H1 (cell line): ENCODE measurements at regions not wholly inside any gene's neighbourhood (a gene's known extent, or its start where the extent isn't known, plus 50 kb on each side); places are given as distances from the start of the nearest gene placed in this dataset.

ENCODE experiments used
- CTCF ChIA-PET: fragments of 300-600 bp; sonication (Branson Sonifier 250); formaldehyde crosslinking; loops from one replicate; lab custom pipeline; 2021; ENCODE audit not compliant: partially characterized antibody; lab: Charles Lee
- POLR2A ChIA-PET: fragments of 300-600 bp; sonication (Branson Sonifier 250); formaldehyde crosslinking; loops from one replicate; lab custom pipeline; 2021; ENCODE audit warnings: inconsistent platforms; ENCODE audit not compliant: partially characterized antibody; lab: Charles Lee
- DNase-seq, 2 experiments: peaks; one replicate each; pipeline versions ENCODE4 v3.0.0 to v3.0.0-alpha.2; 2010 to 2022; ENCODE audit warnings: low spot score in 2 of 2, low read depth in 1 of 2, mixed read lengths in 1 of 2
- FAIRE-seq: peaks from 2 replicates; lab custom pipeline; 2011; peaks lifted over from hg19 to GRCh38; lab: Jason Lieb, UNC
- H2AFZ ChIP-seq: 2 replicates; pipeline ENCODE4 v1.8.1; 2012; ENCODE audit warnings: low read length, inconsistent platforms
- H2AK5ac ChIP-seq: 2 replicates; pipeline ENCODE4 v1.6.1; 2013; ENCODE audit warnings: low read depth, low read length
- H2BK120ac ChIP-seq: replicated peaks from 2 replicates; pipeline ENCODE3; 2013; ENCODE audit warnings: low read depth, low read length, inconsistent platforms
- H2BK12ac ChIP-seq: 2 replicates; pipeline ENCODE4 v1.6.1; 2013; ENCODE audit warnings: low read depth, low read length
- H2BK15ac ChIP-seq: 2 replicates; pipeline ENCODE4 v1.6.1; 2013; ENCODE audit warnings: low read length
- H2BK20ac ChIP-seq: 2 replicates; pipeline ENCODE4 v1.6.1; 2013; ENCODE audit warnings: low read length
- H2BK5ac ChIP-seq: 2 replicates; pipeline ENCODE4 v1.6.1; 2013; ENCODE audit warnings: low read depth, low read length
- H3K14ac ChIP-seq: 2 replicates; pipeline ENCODE4 v1.6.1; 2013; ENCODE audit warnings: inconsistent platforms; ENCODE audit not compliant: insufficient read length
- H3K18ac ChIP-seq: 2 replicates; pipeline ENCODE4 v1.6.1; 2013; ENCODE audit warnings: low read length; ENCODE audit errors: extremely low read depth
- H3K23ac ChIP-seq: 2 replicates; pipeline ENCODE4 v1.6.1; 2013; ENCODE audit warnings: inconsistent platforms; ENCODE audit not compliant: insufficient read length
- H3K23me2 ChIP-seq: 2 replicates; pipeline ENCODE4 v1.6.1; 2013; ENCODE audit warnings: low read depth, low read length
- H3K27ac ChIP-seq: 2 replicates; pipeline ENCODE4 v1.6.1; 2011; ENCODE audit warnings: low read depth, low read length, inconsistent platforms
- H3K27me3 ChIP-seq, 4 experiments: replicated peaks in 1 of 4; 1 replicate in 1 of 4; 2 replicates in 3 of 4; pipeline versions ENCODE4 v1.6.1 to v1.8.1; 2011 to 2013; ENCODE audit warnings: low read length in 3 of 4, mild to moderate bottlenecking in 3 of 4, inconsistent platforms in 2 of 4, mixed read lengths in 2 of 4, moderate library complexity in 1 of 4; ENCODE audit not compliant: control insufficient read depth in 3 of 4, insufficient read depth in 3 of 4; ENCODE audit errors: extremely low read depth in 1 of 4
- H3K36me3 ChIP-seq, 4 experiments: 2 replicates each; pipeline versions ENCODE4 v1.6.1 to v1.8.1; 2011 to 2013; ENCODE audit warnings: mild to moderate bottlenecking in 4 of 4, low read length in 3 of 4, moderate library complexity in 2 of 4, control low read depth in 1 of 4, inconsistent platforms in 1 of 4; ENCODE audit not compliant: insufficient read depth in 4 of 4, control insufficient read depth in 2 of 4
- H3K4ac ChIP-seq: replicated peaks from 2 replicates; pipeline ENCODE3; 2013; ENCODE audit warnings: low read length, low read depth, mixed read lengths, inconsistent platforms; ENCODE audit not compliant: insufficient read length
- H3K4me1 ChIP-seq, 4 experiments: replicated peaks in 1 of 4; 1 replicate in 1 of 4; 2 replicates in 3 of 4; pipeline versions ENCODE4 v1.6.1 to v1.8.1; 2011 to 2013; ENCODE audit warnings: low read length in 3 of 4, inconsistent platforms in 2 of 4, mixed read lengths in 1 of 4; ENCODE audit not compliant: insufficient read depth in 4 of 4, control insufficient read depth in 3 of 4
- H3K4me2 ChIP-seq, 2 experiments: 2 replicates each; pipeline versions ENCODE4 v1.6.1 to v1.8.1; 2011 to 2013; ENCODE audit warnings: low read depth in 2 of 2, low read length in 2 of 2, control low read depth in 1 of 2, inconsistent platforms in 1 of 2, mild to moderate bottlenecking in 1 of 2; ENCODE audit not compliant: insufficient read depth in 1 of 2
- H3K4me3 ChIP-seq, 4 experiments: fragments of 200-600, 300-600 bp in 1 of 4; sonication (generic), shearing (Covaris generic), sonication (Bioruptor Twin) in 1 of 4; 2 replicates each; pipeline versions ENCODE4 v1.5.1 to v1.8.1; 2011 to 2016; ENCODE audit warnings: low read length in 4 of 4, low read depth in 3 of 4, control low read depth in 2 of 4, inconsistent platforms in 2 of 4, mild to moderate bottlenecking in 2 of 4, mixed read lengths in 1 of 4, moderate library complexity in 1 of 4; ENCODE audit not compliant: insufficient read depth in 2 of 4; ENCODE audit errors: extremely low read depth in 1 of 4
- H3K56ac ChIP-seq: replicated peaks from 2 replicates; pipeline ENCODE3; 2013; ENCODE audit warnings: low read depth, mild to moderate bottlenecking, mixed read lengths, low read length, inconsistent platforms; ENCODE audit not compliant: insufficient read length
- H3K79me1 ChIP-seq: 2 replicates; pipeline ENCODE4 v1.6.1; 2013; ENCODE audit warnings: low read depth, low read length, control low read depth
- H3K79me2 ChIP-seq, 2 experiments: 2 replicates each; pipeline versions ENCODE4 v1.6.1 to v1.8.1; 2012 to 2013; ENCODE audit warnings: low read length in 2 of 2, mild to moderate bottlenecking in 2 of 2, inconsistent platforms in 1 of 2; ENCODE audit not compliant: insufficient read depth in 2 of 2, control insufficient read depth in 1 of 2
- H3K9ac ChIP-seq, 4 experiments: replicated peaks in 1 of 4; 1 replicate in 1 of 4; 2 replicates in 3 of 4; pipeline versions ENCODE4 v1.6.1 to v1.8.1; 2011 to 2013; ENCODE audit warnings: low read depth in 3 of 4, low read length in 3 of 4, control low read depth in 2 of 4, mild to moderate bottlenecking in 2 of 4, moderate library complexity in 2 of 4, inconsistent platforms in 1 of 4; ENCODE audit errors: extremely low read depth in 1 of 4
- H3K9me3 ChIP-seq, 2 experiments: 2 replicates each; pipeline versions ENCODE4 v1.6.1 to v1.8.1; 2012 to 2013; ENCODE audit warnings: mild to moderate bottlenecking in 2 of 2, moderate library complexity in 2 of 2, control low read depth in 1 of 2, inconsistent platforms in 1 of 2, low read depth in 1 of 2, low read length in 1 of 2, mixed read lengths in 1 of 2; ENCODE audit not compliant: insufficient read depth in 2 of 2
- H4K20me1 ChIP-seq, 2 experiments: replicated peaks in 1 of 2; 2 replicates each; pipeline versions ENCODE3 to v1.8.1; 2011 to 2013; ENCODE audit warnings: inconsistent platforms in 2 of 2, low read length in 2 of 2, mild to moderate bottlenecking in 1 of 2; ENCODE audit not compliant: insufficient read depth in 2 of 2, control insufficient read depth in 1 of 2
- H4K5ac ChIP-seq: 2 replicates; pipeline ENCODE4 v1.6.1; 2013; ENCODE audit warnings: low read length, low read depth, mixed read lengths, inconsistent platforms; ENCODE audit not compliant: insufficient read length
- H4K8ac ChIP-seq: 2 replicates; pipeline ENCODE4 v1.8.0; 2013; ENCODE audit warnings: mild to moderate bottlenecking, moderate library complexity, low read length, inconsistent platforms; ENCODE audit not compliant: insufficient read depth; ENCODE audit errors: extremely low read depth
- H4K91ac ChIP-seq: replicated peaks from 2 replicates; pipeline ENCODE3; 2013; ENCODE audit warnings: low read length, mixed read lengths, inconsistent platforms; ENCODE audit not compliant: insufficient read length
- BACH1 ChIP-seq: IDR thresholded peaks from 2 replicates; pipeline ENCODE4 v1.6.1; 2012; ENCODE audit warnings: low read length, improper control_type of control experiment
- BCL11A ChIP-seq, 2 experiments: IDR thresholded peaks; one replicate each; pipeline ENCODE4 v1.6.1; 2011; ENCODE audit warnings: low read depth in 2 of 2, low read length in 2 of 2, mild to moderate bottlenecking in 2 of 2
- CHD2 ChIP-seq: IDR thresholded peaks from 2 replicates; pipeline ENCODE4 v1.6.1; 2012; ENCODE audit warnings: low read length, improper control_type of control experiment
- EP300 ChIP-seq, 2 experiments: IDR thresholded peaks; 1 replicate in 1 of 2; 2 replicates in 1 of 2; pipeline ENCODE4 v1.6.1; 2011 to 2012; ENCODE audit warnings: low read depth in 2 of 2, low read length in 2 of 2, mild to moderate bottlenecking in 2 of 2, borderline replicate concordance in 1 of 2, inconsistent platforms in 1 of 2, moderate library complexity in 1 of 2
- JUND ChIP-seq: IDR thresholded peaks from 2 replicates; pipeline ENCODE4 v1.6.1; 2011; ENCODE audit warnings: mild to moderate bottlenecking, improper control_type of control experiment, low read length
- MAFK ChIP-seq: IDR thresholded peaks from 2 replicates; pipeline ENCODE4 v1.6.1; 2012; ENCODE audit warnings: low read depth, mild to moderate bottlenecking, improper control_type of control experiment, low read length
- NRF1 ChIP-seq: IDR thresholded peaks from 2 replicates; pipeline ENCODE4 v1.6.1; 2011; ENCODE audit warnings: mild to moderate bottlenecking, low read depth, low read length, improper control_type of control experiment
- SAP30 ChIP-seq: fragments of 300-600 bp; sonication (generic); IDR thresholded peaks from 2 replicates; pipeline ENCODE4 v1.7.1; 2012; ENCODE audit warnings: low read length, moderate library complexity, mild to moderate bottlenecking, inconsistent platforms; ENCODE audit not compliant: insufficient read depth, insufficient replicate concordance
- SIN3A ChIP-seq, 2 experiments: IDR thresholded peaks in 1 of 2; conservative IDR thresholded peaks in 1 of 2; 2 replicates each; pipeline ENCODE4 v1.6.1; 2011 to 2012; ENCODE audit warnings: low read length in 2 of 2, improper control_type of control experiment in 1 of 2, low read depth in 1 of 2, mild to moderate bottlenecking in 1 of 2
- SUZ12 ChIP-seq: fragments of 200-600 bp; sonication (generic); IDR thresholded peaks from 2 replicates; pipeline ENCODE4 v1.6.1; 2012; ENCODE audit warnings: mild to moderate bottlenecking, inconsistent platforms, low read length, moderate library complexity, mixed read lengths
- TBP ChIP-seq: IDR thresholded peaks from 2 replicates; pipeline ENCODE4 v1.6.1; 2011; ENCODE audit warnings: low read depth, low read length, improper control_type of control experiment
- WGBS, 2 experiments: shearing (Covaris generic) in 1 of 2; methylation state at CpG; one replicate each; pipeline versions ENCODE4 v1.1.6 to v1.1.7; 2013 to 2015; ENCODE audit warnings: low lambda C conversion rate in 2 of 2, mixed read lengths in 2 of 2, inconsistent platforms in 1 of 2, low coverage in 1 of 2, missing lambda C conversion rate in 1 of 2; ENCODE audit not compliant: insufficient replicate concordance in 2 of 2, insufficient coverage in 1 of 2, insufficient read length in 1 of 2; ENCODE audit errors: extremely low coverage in 1 of 2, missing lambda C conversion rate in 1 of 2; 5-methylcytosine and 5-hydroxymethylcytosine counted together

- no peak for DNase-seq
- no peak overlapping the region for H3K4me3 ChIP-seq
- H4K91ac ChIP-seq, result no peak overlapping the region
- no peak overlapping the region for H2AK5ac ChIP-seq
- no peaks in the 10 kb centered on the region for H4K20me1 ChIP-seq
- H3K4me2 ChIP-seq, result no peak overlapping the region
- no peak overlapping the region for H3K4ac ChIP-seq
- no peaks in the 10 kb centered on the region; a peak in 1 of 4 replicates for H3K9me3 ChIP-seq
- H3K18ac ChIP-seq, result no peak overlapping the region
- no peak overlapping the region for H3K27ac ChIP-seq
- H3K79me1 ChIP-seq, result no peaks in the 10 kb centered on the region
- no peak overlapping the region for H2BK15ac ChIP-seq
- no peaks in the 10 kb centered on the region for H3K79me2 ChIP-seq
- TF ChIP-seq EP300 (IDR thresholded peaks at IDR 0.05; ENCODE audit: borderline replicate concordance in 1 of 2, low read depth in 2 of 2, low read length in 2 of 2), result no peak
- no peak for TF ChIP-seq NRF1
- TF ChIP-seq SIN3A (conservative IDR thresholded peaks at IDR 0.05 in 1 of 2, IDR thresholded peaks at IDR 0.05 in 1 of 2; ENCODE audit: low read depth in 1 of 2, low read length in 2 of 2), result no peak
- TF ChIP-seq MAFK, result no peak
- no peak for TF ChIP-seq SAP30
- no peak for TF ChIP-seq BCL11A (IDR thresholded peaks at IDR 0.05; ENCODE audit: low read depth in 2 of 2, low read length in 2 of 2)
- TF ChIP-seq SUZ12, result no peak
- no peak for TF ChIP-seq TBP
- TF ChIP-seq CHD2, result no peak
- TF ChIP-seq JUND, result no peak
- no peak for TF ChIP-seq BACH1
- ChIA-PET CTCF (no interaction called here), POLR2A (no interaction called here)
- 90% methylated on average over 5 of the region's 5 CpGs; no CpG with 5 or more reads in 1 of the 2 experiments for WGBS, 2 experiments
- H3K36me3 ChIP-seq, result no peaks in the 10 kb centered on the region
- H3K23ac ChIP-seq, result no peak overlapping the region
- H2BK120ac ChIP-seq, result no peak overlapping the region
- no peak overlapping the region for H2BK12ac ChIP-seq
- no peak overlapping the region for H2BK5ac ChIP-seq
- no peaks in the 10 kb centered on the region for H3K27me3 ChIP-seq
- H3K4me1 ChIP-seq, result no peaks in the 10 kb centered on the region
- no peak overlapping the region for H4K8ac ChIP-seq
- no peak for FAIRE-seq
- H2AFZ ChIP-seq, result no peak overlapping the region
- H2BK20ac ChIP-seq, result no peak overlapping the region
- H4K5ac ChIP-seq, result no peak overlapping the region
- H3K23me2 ChIP-seq, result no peaks in the 10 kb centered on the region
- H3K56ac ChIP-seq, result no peak overlapping the region
- no peak overlapping the region for H3K14ac ChIP-seq
- H3K9ac ChIP-seq, result no peak overlapping the region
Observed at GRCh38 chr2:123717636-123718334, 307.3 kb upstream of the CNTNAP5 start.
